ENCODE measurements at regions not wholly inside any gene's neighbourhood (a gene's known extent, or its start where the extent isn't known, plus 50 kb on each side); places are given as distances from the start of the nearest gene placed in this dataset.

- ATAC-seq = no peak
- no peak for DNase-seq (ENCODE audit: low spot score)
Measured at GRCh38 chr5:124399426-124399961, 346.9 kb downstream of the ZNF608 start.

- DNase-seq (ENCODE audit: low spot score) = no peak
Measured at GRCh38 chr5:124398460-124398859, 348.0 kb downstream of the ZNF608 start.

GRCh38 chr5:124397317-124397716 is 349.1 kb downstream of the ZNF608 start:
- DNase-seq (ENCODE audit: low spot score) (no peak), ATAC-seq (no peak)

More at GRCh38 chr5:124398460-124398859, 348.0 kb downstream of the ZNF608 start:
- no peak for ATAC-seq

- no peak for DNase-seq (ENCODE audit: low spot score)
- ATAC-seq = no peak
Measured at GRCh38 chr5:124395926-124396325, 350.5 kb downstream of the ZNF608 start.

GRCh38 chr5:124395287-124395686 is 351.2 kb downstream of the ZNF608 start:
- DNase-seq (ENCODE audit: low spot score) (no peak), ATAC-seq (no peak)

GRCh38 chr5:124394700-124395245 is 351.7 kb downstream of the ZNF608 start:
- DNase-seq (ENCODE audit: low spot score) = no peak
- ATAC-seq = no peak

GRCh38 chr5:124393584-124394379 is 352.7 kb downstream of the ZNF608 start:
- ATAC-seq (no peak), DNase-seq (ENCODE audit: low spot score) (no peak)

GRCh38 chr5:124383693-124384092 is 362.7 kb downstream of the ZNF608 start:
- ATAC-seq (no peak), DNase-seq (ENCODE audit: low spot score) (no peak)

- DNase-seq (ENCODE audit: low spot score) (no peak), ATAC-seq (no peak)
Measured at GRCh38 chr5:124377386-124377785, 369.1 kb downstream of the ZNF608 start.

- ATAC-seq = no peak
- DNase-seq (ENCODE audit: low spot score) = no peak
Measured at GRCh38 chr5:124373883-124374282, 372.6 kb downstream of the ZNF608 start.

- DNase-seq (ENCODE audit: low spot score) (no peak), ATAC-seq (no peak)
Measured at GRCh38 chr5:124372457-124372856, 374.0 kb downstream of the ZNF608 start.

- no peak for ATAC-seq
- DNase-seq (ENCODE audit: low spot score) = no peak
Measured at GRCh38 chr5:124371111-124371706, 375.2 kb downstream of the ZNF608 start.

- no peak for ATAC-seq
- DNase-seq (ENCODE audit: low spot score) = no peak
Measured at GRCh38 chr5:124370601-124371000, 375.8 kb downstream of the ZNF608 start.

- no peak for ATAC-seq
- no peak for DNase-seq (ENCODE audit: low spot score)
Measured at GRCh38 chr5:124365361-124365801, 381.1 kb downstream of the ZNF608 start.

- ATAC-seq = no peak
Measured at GRCh38 chr5:124355928-124356327, 390.5 kb downstream of the ZNF608 start.

GRCh38 chr5:124353016-124353415 is 393.4 kb downstream of the ZNF608 start:
- ATAC-seq (no peak), DNase-seq (ENCODE audit: low spot score) (no peak)

More at GRCh38 chr5:124355928-124356327, 390.5 kb downstream of the ZNF608 start:
- DNase-seq (ENCODE audit: low spot score) = no peak

- no peak for ATAC-seq
Measured at GRCh38 chr5:124352312-124352711, 394.1 kb downstream of the ZNF608 start.

GRCh38 chr5:124349931-124350330 is 396.5 kb downstream of the ZNF608 start:
- DNase-seq (ENCODE audit: low spot score) = no peak
- no peak for ATAC-seq

More at GRCh38 chr5:124352312-124352711, 394.1 kb downstream of the ZNF608 start:
- no peak for DNase-seq (ENCODE audit: low spot score)

- DNase-seq (ENCODE audit: low spot score) (no peak), ATAC-seq (no peak)
Measured at GRCh38 chr5:124343451-124343867, 403.0 kb downstream of the ZNF608 start.

GRCh38 chr5:124342986-124343385 is 403.5 kb downstream of the ZNF608 start:
- DNase-seq (ENCODE audit: low spot score) = no peak
- ATAC-seq = no peak

GRCh38 chr5:124342584-124342983 is 403.9 kb downstream of the ZNF608 start:
- DNase-seq (ENCODE audit: low spot score) = no peak
- ATAC-seq = no peak

GRCh38 chr5:124342027-124342471 is 404.4 kb downstream of the ZNF608 start:
- no peak for DNase-seq (ENCODE audit: low spot score)
- peak; percentile 43 for ATAC-seq
